ENCODE measurements at regions not wholly inside any gene's neighbourhood (a gene's known extent, or its start where the extent isn't known, plus 50 kb on each side); places are given as distances from the start of the nearest gene placed in this dataset.
"Not testable (repeated sequence)": the region's sequence is repeated elsewhere in the genome, so short reads cannot be mapped to it uniquely, and the experiment has no call there.

DNA sequence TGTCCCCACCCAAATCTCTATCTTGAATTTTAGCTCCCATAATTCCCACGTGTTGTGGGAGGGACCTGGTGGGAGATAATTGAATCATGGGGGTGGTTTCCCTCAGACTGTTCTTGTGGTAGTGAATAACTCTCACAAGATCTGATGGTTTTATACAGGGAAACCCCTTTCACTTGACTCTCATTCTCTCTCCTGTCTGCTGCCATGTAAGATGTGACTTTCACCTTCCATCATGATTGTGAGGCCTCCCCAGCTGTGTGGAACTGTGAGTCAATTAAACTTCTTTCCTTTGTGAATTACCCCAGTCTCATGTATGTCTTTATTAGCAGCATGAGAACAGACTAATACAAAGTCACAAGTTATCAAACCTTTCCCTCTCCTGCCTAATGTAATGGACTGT, 106.3 kb upstream of the CDK6 start:
- not testable (repeated sequence) for TF ChIP-seq POLR2AphosphoS5 (IDR thresholded peaks at IDR 0.05); EZH2 (IDR thresholded peaks at IDR 0.05; ENCODE audit: borderline replicate concordance, insufficient read depth, low read length, poor library complexity, severe bottlenecking); RAD21 (conservative IDR thresholded peaks at IDR 0.05); SMC3 (conservative IDR thresholded peaks at IDR 0.05; ENCODE audit: poor library complexity); EP300 (conservative IDR thresholded peaks at IDR 0.05; ENCODE audit: poor library complexity, severe bottlenecking)
- TF ChIP-seq, protein P1, sequence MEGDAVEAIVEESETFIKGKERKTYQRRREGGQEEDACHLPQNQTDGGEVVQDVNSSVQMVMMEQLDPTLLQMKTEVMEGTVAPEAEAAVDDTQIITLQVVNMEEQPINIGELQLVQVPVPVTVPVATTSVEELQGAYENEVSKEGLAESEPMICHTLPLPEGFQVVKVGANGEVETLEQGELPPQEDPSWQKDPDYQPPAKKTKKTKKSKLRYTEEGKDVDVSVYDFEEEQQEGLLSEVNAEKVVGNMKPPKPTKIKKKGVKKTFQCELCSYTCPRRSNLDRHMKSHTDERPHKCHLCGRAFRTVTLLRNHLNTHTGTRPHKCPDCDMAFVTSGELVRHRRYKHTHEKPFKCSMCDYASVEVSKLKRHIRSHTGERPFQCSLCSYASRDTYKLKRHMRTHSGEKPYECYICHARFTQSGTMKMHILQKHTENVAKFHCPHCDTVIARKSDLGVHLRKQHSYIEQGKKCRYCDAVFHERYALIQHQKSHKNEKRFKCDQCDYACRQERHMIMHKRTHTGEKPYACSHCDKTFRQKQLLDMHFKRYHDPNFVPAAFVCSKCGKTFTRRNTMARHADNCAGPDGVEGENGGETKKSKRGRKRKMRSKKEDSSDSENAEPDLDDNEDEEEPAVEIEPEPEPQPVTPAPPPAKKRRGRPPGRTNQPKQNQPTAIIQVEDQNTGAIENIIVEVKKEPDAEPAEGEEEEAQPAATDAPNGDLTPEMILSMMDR (IDR thresholded peaks at IDR 0.05; ENCODE audit: poor library complexity, severe bottlenecking): not testable (repeated sequence)
- TF ChIP-seq, protein P2, sequence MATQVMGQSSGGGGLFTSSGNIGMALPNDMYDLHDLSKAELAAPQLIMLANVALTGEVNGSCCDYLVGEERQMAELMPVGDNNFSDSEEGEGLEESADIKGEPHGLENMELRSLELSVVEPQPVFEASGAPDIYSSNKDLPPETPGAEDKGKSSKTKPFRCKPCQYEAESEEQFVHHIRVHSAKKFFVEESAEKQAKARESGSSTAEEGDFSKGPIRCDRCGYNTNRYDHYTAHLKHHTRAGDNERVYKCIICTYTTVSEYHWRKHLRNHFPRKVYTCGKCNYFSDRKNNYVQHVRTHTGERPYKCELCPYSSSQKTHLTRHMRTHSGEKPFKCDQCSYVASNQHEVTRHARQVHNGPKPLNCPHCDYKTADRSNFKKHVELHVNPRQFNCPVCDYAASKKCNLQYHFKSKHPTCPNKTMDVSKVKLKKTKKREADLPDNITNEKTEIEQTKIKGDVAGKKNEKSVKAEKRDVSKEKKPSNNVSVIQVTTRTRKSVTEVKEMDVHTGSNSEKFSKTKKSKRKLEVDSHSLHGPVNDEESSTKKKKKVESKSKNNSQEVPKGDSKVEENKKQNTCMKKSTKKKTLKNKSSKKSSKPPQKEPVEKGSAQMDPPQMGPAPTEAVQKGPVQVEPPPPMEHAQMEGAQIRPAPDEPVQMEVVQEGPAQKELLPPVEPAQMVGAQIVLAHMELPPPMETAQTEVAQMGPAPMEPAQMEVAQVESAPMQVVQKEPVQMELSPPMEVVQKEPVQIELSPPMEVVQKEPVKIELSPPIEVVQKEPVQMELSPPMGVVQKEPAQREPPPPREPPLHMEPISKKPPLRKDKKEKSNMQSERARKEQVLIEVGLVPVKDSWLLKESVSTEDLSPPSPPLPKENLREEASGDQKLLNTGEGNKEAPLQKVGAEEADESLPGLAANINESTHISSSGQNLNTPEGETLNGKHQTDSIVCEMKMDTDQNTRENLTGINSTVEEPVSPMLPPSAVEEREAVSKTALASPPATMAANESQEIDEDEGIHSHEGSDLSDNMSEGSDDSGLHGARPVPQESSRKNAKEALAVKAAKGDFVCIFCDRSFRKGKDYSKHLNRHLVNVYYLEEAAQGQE (IDR thresholded peaks at IDR 0.05; ENCODE audit: borderline replicate concordance): not testable (repeated sequence)

All from neural cell (in vitro differentiated cells).